BLaER1 treated with 17β-estradiol and CSF1 and Interleukin-3, amounts not matched to agents 10 nM and 100 nM (cell line): ENCODE measurements at regions not wholly inside any gene's neighbourhood (a gene's known extent, or its start where the extent isn't known, plus 50 kb on each side); places are given as distances from the start of the nearest gene placed in this dataset.

ENCODE experiments used
- H3K27ac ChIP-seq, 11 experiments: shearing (Covaris generic); formaldehyde crosslinking; 2 replicates each; pipeline ENCODE4 v1.8.1; 2022
- H3K27me3 ChIP-seq, 11 experiments: shearing (Covaris generic); formaldehyde crosslinking; 2 replicates each; pipeline ENCODE4 v1.8.1; 2022
- H3K36me3 ChIP-seq, 11 experiments: shearing (Covaris generic); formaldehyde crosslinking; 2 replicates each; pipeline ENCODE4 v1.8.1; 2022
- H3K4me1 ChIP-seq, 10 experiments: shearing (Covaris generic); formaldehyde crosslinking; 2 replicates each; pipeline ENCODE4 v1.8.1; 2022
- H3K4me2 ChIP-seq, 11 experiments: shearing (Covaris generic); formaldehyde crosslinking; 2 replicates each; pipeline ENCODE4 v1.8.1; 2022
- H3K4me3 ChIP-seq, 10 experiments: shearing (Covaris generic); formaldehyde crosslinking; 2 replicates each; pipeline ENCODE4 v1.8.1; 2022
- H3K9ac ChIP-seq, 11 experiments: shearing (Covaris generic); formaldehyde crosslinking; 2 replicates each; pipeline ENCODE4 v1.8.1; 2022
- H3K9me3 ChIP-seq, 11 experiments: shearing (Covaris generic); formaldehyde crosslinking; replicated peaks in 1 of 11; 2 replicates each; pipeline ENCODE4 v1.8.1; 2022
- H4K20me1 ChIP-seq, 11 experiments: shearing (Covaris generic); formaldehyde crosslinking; 2 replicates each; pipeline ENCODE4 v1.8.1; 2022
- Cebpa-rat ChIP-seq, 11 experiments: shearing (Covaris generic); IDR thresholded peaks; 2 replicates each; pipeline ENCODE4 v1.8.1; 2022

- Histone ChIP-seq H3K4me3 (no peak overlapping the region), H3K4me1 (no peaks in the 10 kb centered on the region), H4K20me1 (no peaks in the 10 kb centered on the region), H3K27ac (no peak overlapping the region), H3K36me3 (no peaks in the 10 kb centered on the region), H3K4me2 (no peak overlapping the region), H3K27me3 (no peaks in the 10 kb centered on the region), H3K9me3 (peaks cover 3 to 13% (median 10%) of the 10 kb centered on the region in 11 experiments; a peak in 15 of 22 replicates), H3K9ac (no peak overlapping the region)
- TF ChIP-seq Cebpa-rat (IDR thresholded peaks at IDR 0.05): no peak
These were observed 476.0 kb upstream of the TGFBR2 start for GRCh38 chr3:30130391-30130790.

GRCh38 chr3:30131191-30131590 is 475.2 kb upstream of the TGFBR2 start:
- no peak for TF ChIP-seq Cebpa-rat (IDR thresholded peaks at IDR 0.05)
- Histone ChIP-seq H4K20me1 (no peaks in the 10 kb centered on the region), H3K9me3 (peaks cover 3 to 14% (median 11%) of the 10 kb centered on the region in 11 experiments; a peak in 15 of 22 replicates), H3K4me2 (no peak overlapping the region), H3K27me3 (no peaks in the 10 kb centered on the region), H3K27ac (no peak overlapping the region), H3K4me1 (no peaks in the 10 kb centered on the region), H3K4me3 (no peak overlapping the region), H3K36me3 (no peaks in the 10 kb centered on the region), H3K9ac (no peak overlapping the region)

GRCh38 chr3:30135190-30135589 is 471.2 kb upstream of the TGFBR2 start:
- no peaks in the 10 kb centered on the region for H3K36me3 ChIP-seq
- no peak overlapping the region for H3K9ac ChIP-seq
- no peak for TF ChIP-seq Cebpa-rat (IDR thresholded peaks at IDR 0.05)
- no peak overlapping the region for H3K4me3 ChIP-seq
- no peak overlapping the region for H3K27ac ChIP-seq
- no peaks in the 10 kb centered on the region for H3K27me3 ChIP-seq
- peaks cover 0 to 6% (median 0%) of the 10 kb centered on the region in 10 experiments; a peak in 4 of 20 replicates for H3K4me1 ChIP-seq
- H4K20me1 ChIP-seq: no peaks in the 10 kb centered on the region
- H3K4me2 ChIP-seq: no peak overlapping the region
- peaks cover 0 to 13% (median 6%) of the 10 kb centered on the region in 11 experiments; a peak in 6 of 22 replicates for H3K9me3 ChIP-seq

- Histone ChIP-seq H3K36me3 (no peaks in the 10 kb centered on the region), H3K9ac (no peak overlapping the region), H3K4me1 (peaks cover 0 to 6% (median 0%) of the 10 kb centered on the region in 10 experiments; a peak in 4 of 20 replicates), H3K9me3 (peaks cover 0 to 13% (median 6%) of the 10 kb centered on the region in 11 experiments; a peak in 6 of 22 replicates), H3K4me3 (no peak overlapping the region), H3K27ac (no peak overlapping the region), H3K4me2 (no peak overlapping the region), H3K27me3 (no peaks in the 10 kb centered on the region), H4K20me1 (no peaks in the 10 kb centered on the region)
- no peak for TF ChIP-seq Cebpa-rat (IDR thresholded peaks at IDR 0.05)
These were observed 467.1 kb upstream of the TGFBR2 start for GRCh38 chr3:30139283-30139682.

- H3K9ac ChIP-seq: no peak overlapping the region
- peak overlapping the region in 2 of 11 experiments; percentile 26 to 34; a peak in 3 of 22 replicates for H3K4me2 ChIP-seq
- peaks cover 0 to 6% (median 0%) of the 10 kb centered on the region in 10 experiments; a peak in 4 of 20 replicates for H3K4me1 ChIP-seq
- no peak overlapping the region for H3K27ac ChIP-seq
- no peak for TF ChIP-seq Cebpa-rat (IDR thresholded peaks at IDR 0.05)
- no peaks in the 10 kb centered on the region for H3K27me3 ChIP-seq
- no peaks in the 10 kb centered on the region for H4K20me1 ChIP-seq
- H3K4me3 ChIP-seq: no peak overlapping the region
- H3K36me3 ChIP-seq: no peaks in the 10 kb centered on the region
- peaks cover 0 to 13% (median 6%) of the 10 kb centered on the region in 11 experiments; a peak in 6 of 22 replicates for H3K9me3 ChIP-seq
These were observed 465.9 kb upstream of the TGFBR2 start for GRCh38 chr3:30140356-30141075.

GRCh38 chr3:30141178-30141581 is 465.2 kb upstream of the TGFBR2 start:
- Histone ChIP-seq H3K27ac (no peak overlapping the region), H3K4me2 (no peak overlapping the region), H3K4me1 (peaks cover 0 to 6% (median 0%) of the 10 kb centered on the region in 10 experiments; a peak in 4 of 20 replicates), H3K36me3 (no peaks in the 10 kb centered on the region), H4K20me1 (no peaks in the 10 kb centered on the region), H3K9me3 (peaks cover 0 to 12% (median 6%) of the 10 kb centered on the region in 11 experiments; a peak in 6 of 22 replicates), H3K4me3 (no peak overlapping the region), H3K27me3 (no peaks in the 10 kb centered on the region), H3K9ac (no peak overlapping the region)
- no peak for TF ChIP-seq Cebpa-rat (IDR thresholded peaks at IDR 0.05)

GRCh38 chr3:30141927-30142326 is 464.5 kb upstream of the TGFBR2 start:
- H3K9ac ChIP-seq: no peak overlapping the region
- no peaks in the 10 kb centered on the region for H3K27me3 ChIP-seq
- H3K4me3 ChIP-seq: no peak overlapping the region
- H3K27ac ChIP-seq: no peak overlapping the region
- H3K4me2 ChIP-seq: no peak overlapping the region
- H4K20me1 ChIP-seq: no peaks in the 10 kb centered on the region
- H3K4me1 ChIP-seq: peaks cover 0 to 6% (median 0%) of the 10 kb centered on the region in 10 experiments; a peak in 4 of 20 replicates
- H3K36me3 ChIP-seq: no peaks in the 10 kb centered on the region
- H3K9me3 ChIP-seq: peaks cover 0 to 6% (median 0%) of the 10 kb centered on the region in 11 experiments; a peak in 4 of 22 replicates
- no peak for TF ChIP-seq Cebpa-rat (IDR thresholded peaks at IDR 0.05)

GRCh38 chr3:30142946-30143345 is 463.5 kb upstream of the TGFBR2 start:
- no peak overlapping the region for H3K4me3 ChIP-seq
- no peak overlapping the region for H3K4me2 ChIP-seq

GRCh38 chr3:30145281-30145680 is 461.1 kb upstream of the TGFBR2 start:
- H3K4me3 ChIP-seq: no peak overlapping the region
- no peaks in the 10 kb centered on the region for H3K9me3 ChIP-seq
- H4K20me1 ChIP-seq: no peaks in the 10 kb centered on the region
- no peak for TF ChIP-seq Cebpa-rat (IDR thresholded peaks at IDR 0.05)
- H3K27me3 ChIP-seq: no peaks in the 10 kb centered on the region
- no peaks in the 10 kb centered on the region for H3K36me3 ChIP-seq
- peaks cover 0 to 1% (median 0%) of the 10 kb centered on the region in 10 experiments; a peak in 2 of 20 replicates for H3K4me1 ChIP-seq
- H3K4me2 ChIP-seq: no peak overlapping the region
- no peak overlapping the region for H3K27ac ChIP-seq
- no peak overlapping the region for H3K9ac ChIP-seq

More at GRCh38 chr3:30142946-30143345, 463.5 kb upstream of the TGFBR2 start:
- TF ChIP-seq Cebpa-rat (IDR thresholded peaks at IDR 0.05): no peak
- Histone ChIP-seq H3K9me3 (no peaks in the 10 kb centered on the region), H3K36me3 (no peaks in the 10 kb centered on the region), H3K9ac (no peak overlapping the region), H3K27me3 (no peaks in the 10 kb centered on the region), H3K27ac (no peak overlapping the region), H3K4me1 (peaks cover 0 to 6% (median 0%) of the 10 kb centered on the region in 10 experiments; a peak in 4 of 20 replicates), H4K20me1 (no peaks in the 10 kb centered on the region)
